ENCODE measurements at regions not wholly inside any gene's neighbourhood (a gene's known extent, or its start where the extent isn't known, plus 50 kb on each side); places are given as distances from the start of the nearest gene placed in this dataset.

DNA sequence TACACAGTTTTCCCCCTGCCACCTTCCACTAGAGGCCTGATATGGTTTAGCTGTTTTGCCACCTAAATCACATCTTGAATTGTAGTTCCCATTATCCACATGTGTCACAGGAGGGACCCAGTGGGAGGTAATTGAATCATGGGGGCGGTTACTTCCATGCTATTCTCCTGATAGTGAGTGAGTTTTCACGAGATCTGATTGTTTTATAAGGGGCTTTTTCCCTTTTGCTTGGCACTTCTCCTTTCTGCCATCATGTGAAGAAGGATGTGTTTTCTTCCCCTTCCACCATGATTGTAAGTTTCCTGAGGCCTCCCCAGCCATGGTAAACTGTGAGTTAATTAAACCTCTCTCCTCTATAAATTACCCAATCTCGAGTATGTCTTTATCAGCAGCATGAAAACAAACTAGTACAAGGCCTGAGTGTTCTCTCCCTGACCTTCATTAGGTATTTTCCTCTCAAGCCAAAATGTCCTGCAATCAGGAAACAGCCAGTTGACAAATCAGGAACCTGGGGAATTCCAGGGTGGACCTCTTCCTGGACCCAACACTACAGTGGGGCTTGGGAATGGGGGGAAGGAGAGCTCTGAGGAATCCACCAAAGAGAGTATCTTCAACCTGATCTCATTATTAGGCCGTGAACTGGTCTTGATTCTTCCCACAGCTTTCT, 129.9 kb downstream of the TXNL1 start:
- DNase-seq, result no peak
- intact Hi-C loops (cut with DNase I), result no loop called here
- Histone ChIP-seq H3K36me3 (no peaks in the 10 kb centered on the region), H3K27me3 (no peaks in the 10 kb centered on the region), H3K9me3 (no peaks in the 10 kb centered on the region), H3K4me1 (ENCODE audit: insufficient read depth) (no peaks in the 10 kb centered on the region), H3K27ac (no peak overlapping the region), H3K4me3 (no peak overlapping the region)
- WGBS, 3 donors, result 54 to 58% (median 57%) methylated on average over 4 of the region's 4 CpGs
- TF ChIP-seq POLR2A (IDR thresholded peaks at IDR 0.05) (no peak), EP300 (IDR thresholded peaks at IDR 0.05) (no peak), CTCF (IDR thresholded peaks at IDR 0.05) (no peak)

DNA sequence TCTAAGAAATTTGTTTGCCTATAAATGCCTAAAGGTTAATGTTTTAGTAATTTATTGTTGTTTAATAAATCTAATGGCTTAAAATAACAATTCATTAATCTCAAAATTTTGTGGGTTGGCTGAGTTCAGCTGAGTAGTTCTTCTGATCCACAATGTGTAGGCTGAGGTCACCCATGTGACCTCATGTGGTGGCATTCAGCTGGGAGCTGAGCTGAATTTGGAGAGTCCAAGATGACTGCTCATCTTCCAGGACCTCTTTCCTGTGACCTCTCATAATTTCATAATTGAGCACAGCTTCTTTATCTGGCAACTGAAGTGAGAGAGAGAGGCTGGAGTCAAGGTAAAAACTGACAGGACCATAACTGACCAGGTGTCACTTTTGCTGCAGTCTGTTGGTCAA, 132.4 kb downstream of the TXNL1 start:
- intact Hi-C loops (cut with DNase I), result no loop called here
- TF ChIP-seq POLR2A (IDR thresholded peaks at IDR 0.05), result no peak
- TF ChIP-seq CTCF (IDR thresholded peaks at IDR 0.05), result no peak
- no peak for TF ChIP-seq EP300 (IDR thresholded peaks at IDR 0.05)
- no peak overlapping the region for H3K4me3 ChIP-seq
- no peaks in the 10 kb centered on the region for H3K36me3 ChIP-seq
- no peak overlapping the region for H3K27ac ChIP-seq
- no peaks in the 10 kb centered on the region for H3K9me3 ChIP-seq
- H3K4me1 ChIP-seq (ENCODE audit: insufficient read depth), result no peaks in the 10 kb centered on the region
- H3K27me3 ChIP-seq, result no peaks in the 10 kb centered on the region
- DNase-seq, result no peak

DNA sequence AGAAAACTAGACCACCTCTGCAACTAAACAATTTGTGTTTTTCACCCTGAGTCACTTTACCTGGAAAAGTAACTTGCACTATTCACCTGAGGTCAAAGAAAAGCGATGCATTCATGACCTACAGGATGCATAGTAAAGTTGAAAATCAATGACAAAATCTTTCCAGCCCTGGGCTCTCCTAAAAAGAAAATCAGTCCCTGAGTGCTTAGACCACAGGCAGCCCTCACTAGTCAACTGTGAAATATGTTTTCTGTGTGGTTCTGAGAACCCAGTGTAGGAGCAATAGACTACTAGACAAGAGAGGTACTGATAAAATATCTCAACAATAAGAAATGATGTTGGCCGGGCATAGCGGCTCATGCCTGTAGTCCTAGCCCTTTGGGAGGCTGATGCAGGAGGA, 133.1 kb downstream of the TXNL1 start:
- intact Hi-C loops (cut with DNase I), result no loop called here
- Histone ChIP-seq H3K27me3 (no peaks in the 10 kb centered on the region), H3K36me3 (no peaks in the 10 kb centered on the region), H3K4me3 (no peak overlapping the region), H3K9me3 (no peaks in the 10 kb centered on the region), H3K27ac (no peak overlapping the region), H3K4me1 (ENCODE audit: insufficient read depth) (peaks cover 1% of the 10 kb centered on the region)
- TF ChIP-seq EP300 (IDR thresholded peaks at IDR 0.05) (no peak), CTCF (IDR thresholded peaks at IDR 0.05) (no peak), POLR2A (IDR thresholded peaks at IDR 0.05) (no peak)
- WGBS, 3 donors, result 94 to 96% (median 94%) methylated on average over 3 of the region's 3 CpGs
- no peak for DNase-seq

- WGBS, 3 donors, result 2 to 5% (median 4%) methylated on average over 3 of the region's 3 CpGs
- TF ChIP-seq CTCF (IDR thresholded peaks at IDR 0.05) (no peak), EP300 (IDR thresholded peaks at IDR 0.05) (no peak), POLR2A (IDR thresholded peaks at IDR 0.05) (no peak)
- Histone ChIP-seq H3K36me3 (no peaks in the 10 kb centered on the region), H3K4me3 (no peak overlapping the region), H3K27ac (no peak overlapping the region), H3K9me3 (no peaks in the 10 kb centered on the region), H3K4me1 (ENCODE audit: insufficient read depth) (peaks cover 1% of the 10 kb centered on the region), H3K27me3 (no peaks in the 10 kb centered on the region)
- intact Hi-C loops (cut with DNase I), result no loop called here
- peak in 1 of 5 donors; percentile 35 for DNase-seq
Observed at GRCh38 chr18:56501896-56502295, 136.5 kb downstream of the TXNL1 start.

Measured in ovary (tissue), 7 donors.